ENCODE measurements at regions not wholly inside any gene's neighbourhood (a gene's known extent, or its start where the extent isn't known, plus 50 kb on each side); places are given as distances from the start of the nearest gene placed in this dataset.

DNA sequence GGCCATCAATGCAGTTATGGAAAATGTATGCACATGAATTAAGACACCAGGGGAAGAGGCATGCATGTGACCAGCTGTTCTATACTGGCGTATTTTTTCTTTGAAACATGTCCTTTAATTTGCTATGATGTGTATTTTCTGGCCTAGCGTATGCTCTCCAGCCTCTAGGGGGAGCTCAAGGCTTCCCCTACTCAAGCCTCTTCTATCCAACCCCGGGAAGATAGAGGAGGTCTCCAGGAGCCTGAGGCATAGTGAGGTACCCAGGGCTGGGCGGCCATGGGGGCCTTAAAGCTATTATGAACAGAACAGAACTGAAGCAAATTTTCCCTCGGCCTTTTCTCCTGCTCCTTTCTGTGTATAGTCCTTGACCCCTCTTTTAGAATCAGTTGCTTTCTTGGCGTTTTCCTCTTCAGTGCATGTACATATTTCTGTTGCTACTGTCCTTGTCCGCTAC lies 528.9 kb downstream of the MAFB start:
- TF ChIP-seq, protein P1, sequence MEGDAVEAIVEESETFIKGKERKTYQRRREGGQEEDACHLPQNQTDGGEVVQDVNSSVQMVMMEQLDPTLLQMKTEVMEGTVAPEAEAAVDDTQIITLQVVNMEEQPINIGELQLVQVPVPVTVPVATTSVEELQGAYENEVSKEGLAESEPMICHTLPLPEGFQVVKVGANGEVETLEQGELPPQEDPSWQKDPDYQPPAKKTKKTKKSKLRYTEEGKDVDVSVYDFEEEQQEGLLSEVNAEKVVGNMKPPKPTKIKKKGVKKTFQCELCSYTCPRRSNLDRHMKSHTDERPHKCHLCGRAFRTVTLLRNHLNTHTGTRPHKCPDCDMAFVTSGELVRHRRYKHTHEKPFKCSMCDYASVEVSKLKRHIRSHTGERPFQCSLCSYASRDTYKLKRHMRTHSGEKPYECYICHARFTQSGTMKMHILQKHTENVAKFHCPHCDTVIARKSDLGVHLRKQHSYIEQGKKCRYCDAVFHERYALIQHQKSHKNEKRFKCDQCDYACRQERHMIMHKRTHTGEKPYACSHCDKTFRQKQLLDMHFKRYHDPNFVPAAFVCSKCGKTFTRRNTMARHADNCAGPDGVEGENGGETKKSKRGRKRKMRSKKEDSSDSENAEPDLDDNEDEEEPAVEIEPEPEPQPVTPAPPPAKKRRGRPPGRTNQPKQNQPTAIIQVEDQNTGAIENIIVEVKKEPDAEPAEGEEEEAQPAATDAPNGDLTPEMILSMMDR (IDR thresholded peaks at IDR 0.05; ENCODE audit: poor library complexity) = peak; percentile 65
- TF ChIP-seq EZH2 (IDR thresholded peaks at IDR 0.05; ENCODE audit: borderline replicate concordance) = no peak
- no peak for TF ChIP-seq EZH2phosphoT487 (IDR thresholded peaks at IDR 0.05; ENCODE audit: low read depth, severe bottlenecking, unreplicated experiment)
